MG63 (cell line): ENCODE measurements at regions not wholly inside any gene's neighbourhood (a gene's known extent, or its start where the extent isn't known, plus 50 kb on each side); places are given as distances from the start of the nearest gene placed in this dataset.
"Not testable (repeated sequence)": the region's sequence is repeated elsewhere in the genome, so short reads cannot be mapped to it uniquely, and the experiment has no call there.

Experiments used
- DNase-seq: peaks from one replicate; pipeline ENCODE4 v3.0.0-alpha.2; 2020
- H3K27me3 ChIP-seq: fragments of 250-450 bp; sonication (Bioruptor Pico); 2 replicates; pipeline ENCODE4 v1.5.1; 2020; ENCODE audit warnings: mild to moderate bottlenecking, moderate library complexity
- H3K36me3 ChIP-seq: fragments of 250-450 bp; sonication (Bioruptor Pico); 2 replicates; pipeline ENCODE4 v1.5.1; 2020; ENCODE audit warnings: mild to moderate bottlenecking, moderate library complexity
- H3K4me3 ChIP-seq: fragments of 250-450 bp; sonication (Bioruptor Pico); 2 replicates; pipeline ENCODE4 v1.5.1; 2020; ENCODE audit warnings: mild to moderate bottlenecking, moderate library complexity
- H3K9me3 ChIP-seq: fragments of 250-450 bp; sonication (Bioruptor Pico); 2 replicates; pipeline ENCODE4 v1.5.1; 2020; ENCODE audit warnings: mild to moderate bottlenecking, moderate library complexity

- H3K9me3 ChIP-seq, result no peaks in the 10 kb centered on the region
- DNase-seq, result no peak
- no peak overlapping the region for H3K4me3 ChIP-seq
- no peaks in the 10 kb centered on the region for H3K36me3 ChIP-seq
- H3K27me3 ChIP-seq, result no peaks in the 10 kb centered on the region
Measured at GRCh38 chr2:38487852-38488251, 110.8 kb upstream of the ATL2 start.

- Histone ChIP-seq H3K36me3 (no peaks in the 10 kb centered on the region), H3K4me3 (no peak overlapping the region), H3K27me3 (no peaks in the 10 kb centered on the region), H3K9me3 (no peaks in the 10 kb centered on the region)
- no peak for DNase-seq
Measured at GRCh38 chr2:38486213-38487026, 109.3 kb upstream of the ATL2 start.

GRCh38 chr2:38485734-38486133, 108.7 kb upstream of the ATL2 start:
- DNase-seq, result no peak

GRCh38 chr2:38484957-38485356, 107.9 kb upstream of the ATL2 start:
- Histone ChIP-seq H3K4me3 (no peak overlapping the region), H3K36me3 (no peaks in the 10 kb centered on the region), H3K27me3 (no peaks in the 10 kb centered on the region), H3K9me3 (no peaks in the 10 kb centered on the region)
- no peak for DNase-seq

More at GRCh38 chr2:38485734-38486133, 108.7 kb upstream of the ATL2 start:
- Histone ChIP-seq H3K27me3 (no peaks in the 10 kb centered on the region), H3K4me3 (no peak overlapping the region), H3K36me3 (no peaks in the 10 kb centered on the region), H3K9me3 (no peaks in the 10 kb centered on the region)

GRCh38 chr2:38483776-38484501, 106.9 kb upstream of the ATL2 start:
- Histone ChIP-seq H3K27me3 (peaks cover 2% of the 10 kb centered on the region; the same call in 1 of the 2 replicates), H3K9me3 (no peaks in the 10 kb centered on the region), H3K36me3 (no peaks in the 10 kb centered on the region), H3K4me3 (no peak overlapping the region)
- no peak for DNase-seq

GRCh38 chr2:38482710-38483109, 105.6 kb upstream of the ATL2 start:
- not testable (repeated sequence) for DNase-seq, H3K9me3 ChIP-seq, H3K36me3 ChIP-seq, H3K27me3 ChIP-seq, H3K4me3 ChIP-seq

- Histone ChIP-seq H3K27me3 (peaks cover 8% of the 10 kb centered on the region), H3K4me3 (no peak overlapping the region)
Measured at GRCh38 chr2:38480617-38481016, 103.5 kb upstream of the ATL2 start.

GRCh38 chr2:38477006-38477405, 99.9 kb upstream of the ATL2 start:
- peaks cover 10% of the 10 kb centered on the region for H3K27me3 ChIP-seq
- no peak overlapping the region for H3K4me3 ChIP-seq
- H3K9me3 ChIP-seq, result no peaks in the 10 kb centered on the region
- H3K36me3 ChIP-seq, result no peaks in the 10 kb centered on the region
- no peak for DNase-seq

More at GRCh38 chr2:38480617-38481016, 103.5 kb upstream of the ATL2 start:
- no peak for DNase-seq
- Histone ChIP-seq H3K36me3 (no peaks in the 10 kb centered on the region), H3K9me3 (no peaks in the 10 kb centered on the region)

GRCh38 chr2:38475567-38475881, 98.5 kb upstream of the ATL2 start:
- H3K4me3 ChIP-seq, result no peak overlapping the region
- H3K27me3 ChIP-seq, result peaks cover 13% of the 10 kb centered on the region
- H3K36me3 ChIP-seq, result no peaks in the 10 kb centered on the region
- H3K9me3 ChIP-seq, result no peaks in the 10 kb centered on the region
- DNase-seq, result no peak

- Histone ChIP-seq H3K4me3 (no peak overlapping the region), H3K36me3 (no peaks in the 10 kb centered on the region), H3K27me3 (peaks cover 13% of the 10 kb centered on the region), H3K9me3 (no peaks in the 10 kb centered on the region)
- no peak for DNase-seq
Measured at GRCh38 chr2:38474715-38475566, 97.9 kb upstream of the ATL2 start.

GRCh38 chr2:38474021-38474456, 97.0 kb upstream of the ATL2 start:
- DNase-seq, result no peak
- Histone ChIP-seq H3K36me3 (no peaks in the 10 kb centered on the region), H3K27me3 (peaks cover 12% of the 10 kb centered on the region), H3K4me3 (no peak overlapping the region), H3K9me3 (no peaks in the 10 kb centered on the region)

- no peak for DNase-seq
- H3K9me3 ChIP-seq, result no peaks in the 10 kb centered on the region
- H3K27me3 ChIP-seq, result peaks cover 8% of the 10 kb centered on the region
Measured at GRCh38 chr2:38473333-38474005, 96.4 kb upstream of the ATL2 start.

GRCh38 chr2:38470115-38470514, 93.0 kb upstream of the ATL2 start:
- DNase-seq, result no peak
- Histone ChIP-seq H3K36me3 (no peaks in the 10 kb centered on the region), H3K9me3 (no peaks in the 10 kb centered on the region), H3K4me3 (no peak overlapping the region), H3K27me3 (peaks cover 4% of the 10 kb centered on the region)

More at GRCh38 chr2:38473333-38474005, 96.4 kb upstream of the ATL2 start:
- H3K4me3 ChIP-seq, result no peak overlapping the region
- no peaks in the 10 kb centered on the region for H3K36me3 ChIP-seq

GRCh38 chr2:38467768-38468455, 90.8 kb upstream of the ATL2 start:
- Histone ChIP-seq H3K4me3 (no peak overlapping the region), H3K9me3 (no peaks in the 10 kb centered on the region), H3K27me3 (peaks cover 4% of the 10 kb centered on the region), H3K36me3 (no peaks in the 10 kb centered on the region)
- no peak for DNase-seq

- Histone ChIP-seq H3K36me3 (no peaks in the 10 kb centered on the region), H3K4me3 (no peak overlapping the region), H3K9me3 (no peaks in the 10 kb centered on the region), H3K27me3 (peaks cover 4% of the 10 kb centered on the region)
- DNase-seq, result no peak
Measured at GRCh38 chr2:38466876-38467767, 90.0 kb upstream of the ATL2 start.
